Calu3 (cell line): ENCODE measurements at regions not wholly inside any gene's neighbourhood (a gene's known extent, or its start where the extent isn't known, plus 50 kb on each side); places are given as distances from the start of the nearest gene placed in this dataset.
A peak's percentile ranks its signal among the peaks of the same experiment; 100 is the strongest.

ENCODE experiments used
- BruUV-seq: library from RNA; stranded (reverse); fragments of 400-500 nt; replicated peaks from 2 replicates; lab custom pipeline; 2021; lab: Mats Ljungman, UMichigan
- CTCF ChIA-PET: fragments of 300-600 bp; sonication (Branson Sonifier 250); formaldehyde crosslinking; loops from one replicate; lab custom pipeline; 2022; ENCODE audit warnings: antibody characterized with exemption; lab: Charles Lee
- DNase-seq: peaks from one replicate; pipeline ENCODE4 v3.0.0; 2022
- H3K27ac Mint-ChIP-seq: one replicate; pipeline ENCODE4 v1.8.0; 2022; ENCODE audit warnings: mixed read lengths; ENCODE audit not compliant: unreplicated experiment
- H3K27me3 Mint-ChIP-seq: one replicate; pipeline ENCODE4 v1.8.0; 2022; ENCODE audit warnings: mixed read lengths; ENCODE audit not compliant: unreplicated experiment
- H3K36me3 Mint-ChIP-seq: one replicate; pipeline ENCODE4 v1.8.0; 2022; ENCODE audit warnings: mild to moderate bottlenecking, moderate library complexity, mixed read lengths; ENCODE audit not compliant: insufficient read depth, unreplicated experiment
- H3K4me1 Mint-ChIP-seq: one replicate; pipeline ENCODE4 v1.8.0; 2022; ENCODE audit warnings: mild to moderate bottlenecking, low read depth, mixed read lengths; ENCODE audit not compliant: unreplicated experiment
- H3K4me3 Mint-ChIP-seq: one replicate; pipeline ENCODE4 v1.8.0; 2022; ENCODE audit warnings: mild to moderate bottlenecking, low read depth, moderate library complexity, mixed read lengths; ENCODE audit not compliant: unreplicated experiment
- H3K9me3 Mint-ChIP-seq: one replicate; pipeline ENCODE4 v1.8.0; 2022; ENCODE audit warnings: low read depth, mixed read lengths; ENCODE audit not compliant: unreplicated experiment
- CTCF ChIP-seq: fragments of 200-600 bp; IDR thresholded peaks from one replicate; pipeline ENCODE4 v1.8.0; 2022; ENCODE audit warnings: antibody characterized with exemption; ENCODE audit not compliant: unreplicated experiment
- intact Hi-C: fragments of 100-400 bp; cut with micrococcal nuclease; formaldehyde crosslinking; loops from one replicate; pipeline ENCODE4 v1.10.0; 2022; ENCODE audit not compliant: unreplicated experiment

GRCh38 chr3:165645191-165645590 is 192.0 kb downstream of the BCHE start:
- CTCF ChIA-PET = no interaction called here
- H3K4me3 Mint-ChIP-seq = no peak overlapping the region
- peaks cover 14% of the 10 kb centered on the region for H3K36me3 Mint-ChIP-seq
- no peak for TF ChIP-seq CTCF
- no peaks in the 10 kb centered on the region for H3K27me3 Mint-ChIP-seq
- no peak overlapping the region for H3K27ac Mint-ChIP-seq
- H3K9me3 Mint-ChIP-seq = no peaks in the 10 kb centered on the region
- DNase-seq = no peak
- no TSS peak for BruUV-seq
- intact Hi-C loops = no loop called here
- peaks cover 31% of the 10 kb centered on the region for H3K4me1 Mint-ChIP-seq

- no peak for DNase-seq
- H3K4me1 Mint-ChIP-seq = peaks cover 31% of the 10 kb centered on the region
- H3K27me3 Mint-ChIP-seq = no peaks in the 10 kb centered on the region
- no peak for TF ChIP-seq CTCF
- H3K27ac Mint-ChIP-seq = peak overlapping the region; percentile 98
- intact Hi-C loops = loop anchor here (5.0 kb wide), 2 partner anchors 182 to 188 kb away; no protein-coding TSS in a partner anchor
- CTCF ChIA-PET = interaction anchor here (1.4 kb wide), 1 partner anchor 8 kb away, joined by 7 read pairs; no protein-coding TSS in a partner anchor
- no peaks in the 10 kb centered on the region for H3K9me3 Mint-ChIP-seq
- H3K4me3 Mint-ChIP-seq = no peak overlapping the region
- H3K36me3 Mint-ChIP-seq = peaks cover 14% of the 10 kb centered on the region
- BruUV-seq = no TSS peak
Observed at GRCh38 chr3:165644331-165644730, 192.9 kb downstream of the BCHE start.

GRCh38 chr3:165643425-165643824 is 193.8 kb downstream of the BCHE start:
- H3K4me3 Mint-ChIP-seq = peak overlapping the region; percentile 26
- CTCF ChIA-PET = interaction anchor here (0.7 to 1.4 kb wide), 4 partner anchors 9 to 84 kb away, joined by 3 to 7 read pairs (median 3); no protein-coding TSS in a partner anchor
- intact Hi-C loops = loop anchor here (5.0 kb wide), 2 partner anchors 181 to 189 kb away; no protein-coding TSS in a partner anchor
- peak; percentile 41 for DNase-seq
- peak overlapping the region; percentile 98 for H3K27ac Mint-ChIP-seq
- peaks cover 11% of the 10 kb centered on the region for H3K36me3 Mint-ChIP-seq
- H3K4me1 Mint-ChIP-seq = peaks cover 33% of the 10 kb centered on the region
- no peaks in the 10 kb centered on the region for H3K9me3 Mint-ChIP-seq
- no TSS peak for BruUV-seq
- H3K27me3 Mint-ChIP-seq = no peaks in the 10 kb centered on the region
- no peak for TF ChIP-seq CTCF

GRCh38 chr3:165642761-165643420 is 194.3 kb downstream of the BCHE start:
- Mint-ChIP-seq H3K27ac (peak overlapping the region; percentile 98), H3K27me3 (no peaks in the 10 kb centered on the region), H3K4me1 (peaks cover 38% of the 10 kb centered on the region), H3K36me3 (peaks cover 10% of the 10 kb centered on the region), H3K9me3 (no peaks in the 10 kb centered on the region), H3K4me3 (peak overlapping the region; percentile 26)
- CTCF ChIA-PET = interaction anchor here (0.7 to 1.4 kb wide), 4 partner anchors 10 to 83 kb away, joined by 3 to 7 read pairs (median 3); no protein-coding TSS in a partner anchor
- no TSS peak for BruUV-seq
- no peak for TF ChIP-seq CTCF
- peak; percentile 91 for DNase-seq
- intact Hi-C loops = loop anchor here (5.0 kb wide), 2 partner anchors 181 to 189 kb away; no protein-coding TSS in a partner anchor
